ENCODE measurements at regions not wholly inside any gene's neighbourhood (a gene's known extent, or its start where the extent isn't known, plus 50 kb on each side); places are given as distances from the start of the nearest gene placed in this dataset.
A peak's percentile ranks its signal among the peaks of the same experiment; 100 is the strongest.
"Not testable (repeated sequence)": the region's sequence is repeated elsewhere in the genome, so short reads cannot be mapped to it uniquely, and the experiment has no call there.

DNA sequence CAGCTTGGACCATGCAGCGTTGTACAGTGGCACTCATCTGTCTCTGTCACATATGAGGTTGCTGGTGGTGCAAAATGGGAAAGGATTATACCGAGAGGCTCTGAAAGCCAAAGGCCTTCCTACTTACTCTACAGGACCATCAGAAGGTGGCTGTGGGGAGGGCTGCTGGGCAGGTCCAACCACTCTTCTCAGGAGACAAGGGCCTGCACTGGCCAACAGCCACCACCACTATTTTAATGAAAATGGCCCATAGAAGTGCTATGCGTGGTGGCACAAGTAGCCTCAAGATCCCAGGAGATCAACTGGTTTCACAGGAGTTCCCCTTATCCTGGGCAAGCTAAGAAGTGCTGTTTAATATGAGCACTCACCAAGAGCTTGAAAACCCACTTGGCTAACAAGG lies 52.3 kb downstream of the MRPL57 start:
- DNase-seq: no peak

DNA sequence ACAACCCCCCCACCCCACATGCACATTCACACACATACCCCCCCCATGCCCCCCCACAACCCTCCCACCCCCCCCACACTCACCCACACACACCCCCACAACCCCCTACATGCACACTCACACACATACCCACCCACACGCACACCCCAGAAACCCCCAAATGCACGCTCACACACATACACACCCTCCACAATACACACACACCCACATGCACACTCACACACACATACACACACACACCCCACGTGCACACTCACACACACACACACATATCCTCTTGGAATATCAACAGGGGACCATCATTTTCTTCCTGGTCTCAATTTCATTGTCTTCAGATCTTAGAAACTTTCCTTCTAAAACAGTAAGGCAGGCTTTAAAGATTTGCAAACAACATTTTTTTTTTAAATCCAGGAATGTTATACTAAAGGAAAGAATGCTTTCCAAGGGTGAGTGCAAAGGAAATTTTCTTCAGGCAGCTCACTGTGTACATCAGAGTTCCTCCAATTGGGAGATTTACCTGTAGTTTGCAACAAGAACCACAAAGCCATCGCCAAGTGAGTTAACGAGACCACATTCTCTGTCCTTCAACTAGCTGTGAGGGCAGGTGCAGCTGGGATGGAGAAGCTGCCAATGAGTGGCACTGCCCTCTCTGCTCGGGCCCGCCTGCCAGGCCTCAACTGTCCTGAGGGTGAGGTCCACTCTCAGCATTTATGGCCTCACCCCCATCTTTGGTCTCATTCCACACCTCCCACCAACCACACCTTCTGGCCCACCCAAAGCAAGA lies 53.0 kb downstream of the MRPL57 start:
- TF ChIP-seq GATA1 (IDR thresholded peaks at IDR 0.05; ENCODE audit: low read depth, low read length) (no peak), POLR2A (IDR thresholded peaks at IDR 0.05; ENCODE audit: low read length) (no peak)
- DNase-seq: no peak

More for the DNA sequence above, 52.3 kb downstream of the MRPL57 start:
- TF ChIP-seq POLR2A (IDR thresholded peaks at IDR 0.05; ENCODE audit: low read length): no peak
- TF ChIP-seq GATA1 (IDR thresholded peaks at IDR 0.05; ENCODE audit: low read depth, low read length): no peak

DNA sequence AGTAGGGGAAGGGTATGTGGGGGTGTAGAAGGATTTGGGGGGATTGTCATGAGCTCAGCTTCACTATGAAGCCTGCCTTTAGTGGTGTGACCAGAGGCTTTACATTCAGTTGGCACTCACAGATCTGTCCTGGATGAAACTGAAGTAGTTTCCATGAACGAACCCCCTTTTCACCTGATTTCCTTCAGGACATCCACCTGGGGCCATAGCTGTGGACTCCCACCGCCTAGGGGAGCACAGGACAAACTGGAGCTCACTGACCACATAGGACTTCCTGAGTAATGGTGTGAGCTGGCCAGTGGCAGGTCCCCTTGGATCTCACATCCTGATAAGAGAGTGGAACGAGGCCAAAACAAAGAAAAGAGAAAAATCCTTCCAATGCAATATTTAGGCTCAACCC lies 54.1 kb downstream of the MRPL57 start:
- TF ChIP-seq GATA1 (IDR thresholded peaks at IDR 0.05; ENCODE audit: low read depth, low read length) (no peak), POLR2A (IDR thresholded peaks at IDR 0.05; ENCODE audit: low read length) (no peak)
- DNase-seq: no peak

DNA sequence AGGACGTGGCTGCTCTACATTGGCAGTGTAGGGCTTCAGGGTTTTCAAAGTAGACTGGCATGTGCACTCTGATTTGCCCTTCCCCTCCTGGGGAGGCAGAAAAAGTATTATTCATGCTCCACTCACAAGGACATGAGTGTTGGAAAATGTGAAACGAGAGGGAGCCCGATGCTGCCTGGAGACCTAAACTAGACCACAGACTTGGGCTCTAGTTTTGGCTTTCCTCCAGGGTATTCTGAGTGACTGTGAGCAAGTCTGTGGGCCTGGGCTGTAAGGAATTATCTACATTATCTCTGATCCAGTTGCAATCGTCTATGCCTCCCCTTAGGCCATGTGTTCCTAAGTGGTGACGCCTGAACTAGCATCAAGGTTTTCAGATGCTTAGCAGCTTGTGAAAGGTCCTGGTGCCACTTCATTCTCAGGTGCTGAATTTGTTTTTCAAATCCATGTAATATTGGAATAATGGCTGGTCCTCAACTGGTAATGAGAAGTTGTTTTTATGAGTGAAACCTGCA lies 55.0 kb downstream of the MRPL57 start:
- TF ChIP-seq POLR2A (IDR thresholded peaks at IDR 0.05; ENCODE audit: low read length): no peak
- TF ChIP-seq GATA1 (IDR thresholded peaks at IDR 0.05; ENCODE audit: low read depth, low read length): no peak
- DNase-seq: no peak

DNA sequence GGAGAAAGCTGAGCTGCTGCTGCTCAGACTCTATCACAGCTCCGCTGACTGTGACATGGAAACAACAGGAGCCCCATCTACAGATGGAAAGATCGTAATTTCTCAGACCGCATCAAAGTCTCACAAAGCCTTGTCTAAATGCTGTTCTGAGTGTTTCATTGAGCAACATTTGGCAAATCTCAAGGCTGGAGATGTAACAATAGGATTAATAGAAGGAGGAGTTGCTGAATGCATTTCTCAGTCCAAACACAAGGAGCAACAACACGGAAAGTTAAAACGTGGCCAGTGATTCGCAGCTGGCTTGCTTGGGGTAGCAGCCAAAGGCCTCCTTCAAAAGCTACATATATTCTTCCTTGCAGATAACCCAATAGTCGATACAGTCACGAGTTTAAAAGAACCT lies 55.7 kb downstream of the MRPL57 start:
- no peak for DNase-seq
- TF ChIP-seq POLR2A (IDR thresholded peaks at IDR 0.05; ENCODE audit: low read length) (no peak), GATA1 (IDR thresholded peaks at IDR 0.05; ENCODE audit: low read depth, low read length) (no peak)

DNA sequence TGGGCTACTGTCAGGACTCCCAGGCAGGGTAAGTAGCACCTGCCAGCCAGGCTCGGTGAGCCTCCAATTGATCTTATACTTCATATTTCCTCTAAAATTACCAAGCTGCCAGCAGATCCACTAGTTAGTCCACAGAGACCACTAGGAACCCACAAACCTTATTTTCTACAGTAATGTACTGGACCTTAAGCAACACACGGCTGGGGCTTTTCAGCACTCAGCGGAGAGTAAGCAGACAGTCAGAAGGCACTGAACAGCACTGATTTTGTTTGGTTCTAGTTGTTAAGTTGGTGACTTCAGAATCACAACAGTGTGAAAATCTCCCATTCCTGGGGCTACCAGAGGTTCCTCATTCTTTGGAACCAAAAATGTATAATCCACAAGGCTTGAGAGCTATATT lies 56.1 kb downstream of the MRPL57 start:
- TF ChIP-seq GATA1 (IDR thresholded peaks at IDR 0.05; ENCODE audit: low read depth, low read length) (no peak), POLR2A (IDR thresholded peaks at IDR 0.05; ENCODE audit: low read length) (no peak)
- no peak for DNase-seq

DNA sequence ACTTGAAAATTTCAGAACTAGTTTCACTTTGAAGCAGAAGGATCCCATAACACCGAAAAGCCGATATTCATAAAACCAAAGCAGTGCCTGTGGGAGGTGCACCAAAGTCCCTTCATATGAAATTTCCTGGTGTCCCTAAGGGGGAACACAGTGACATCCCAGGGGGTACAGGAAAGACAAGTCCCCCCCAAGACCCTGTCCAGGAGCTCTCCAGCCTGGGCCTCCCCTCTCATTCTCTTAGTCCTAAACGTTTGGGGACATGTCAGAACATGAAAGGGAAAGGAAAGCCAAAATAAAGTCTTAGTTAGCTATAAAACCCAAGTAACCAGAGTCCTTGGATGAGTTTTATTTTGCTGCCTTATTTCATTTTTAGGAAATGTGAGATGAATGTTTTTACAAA lies 56.6 kb downstream of the MRPL57 start:
- no peak for DNase-seq
- TF ChIP-seq GATA1 (IDR thresholded peaks at IDR 0.05; ENCODE audit: low read depth, low read length) (no peak), POLR2A (IDR thresholded peaks at IDR 0.05; ENCODE audit: low read length) (no peak)

DNA sequence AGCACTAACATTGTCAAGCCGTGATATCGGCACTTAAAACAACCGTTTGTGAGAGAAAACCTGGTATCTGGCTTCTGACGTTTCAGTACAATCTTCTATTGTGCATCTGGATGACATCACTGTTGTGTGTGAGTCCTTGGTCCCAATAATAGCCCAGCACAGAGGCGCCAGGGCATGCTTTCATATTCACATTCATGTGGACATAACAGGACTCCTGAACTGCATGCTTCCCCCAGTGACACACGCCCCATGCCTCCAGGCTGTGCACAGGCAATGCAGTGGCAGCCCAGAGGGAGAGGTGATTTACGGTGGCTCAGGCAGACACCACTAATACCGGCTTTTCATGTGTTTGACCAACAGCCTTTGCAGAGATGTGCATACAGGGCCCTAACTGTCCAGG lies 58.1 kb downstream of the MRPL57 start:
- no peak for DNase-seq
- TF ChIP-seq POLR2A (IDR thresholded peaks at IDR 0.05; ENCODE audit: low read length): no peak
- no peak for TF ChIP-seq GATA1 (IDR thresholded peaks at IDR 0.05; ENCODE audit: low read depth, low read length)

DNA sequence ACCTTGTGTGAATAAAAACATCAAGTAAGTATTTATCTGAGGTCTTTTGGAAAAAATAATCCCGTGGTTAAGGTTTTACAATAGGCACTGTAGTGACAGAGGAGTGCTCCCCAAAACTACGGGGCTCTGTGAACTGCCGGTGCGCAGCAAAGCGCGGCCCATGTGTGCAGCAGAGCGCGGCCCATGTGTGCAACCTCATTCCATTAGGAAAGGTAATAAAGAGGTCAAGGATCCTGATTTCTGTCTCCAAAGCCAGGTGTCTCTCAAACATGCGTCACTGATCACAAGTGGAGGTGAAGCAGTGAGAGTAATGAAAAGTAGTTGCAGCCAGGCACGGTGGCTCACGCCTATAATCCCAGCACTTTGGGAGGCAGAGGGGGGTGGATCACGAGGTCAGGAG lies 58.7 kb downstream of the MRPL57 start:
- TF ChIP-seq GATA1 (IDR thresholded peaks at IDR 0.05; ENCODE audit: low read depth, low read length): no peak
- no peak for TF ChIP-seq POLR2A (IDR thresholded peaks at IDR 0.05; ENCODE audit: low read length)
- no peak for DNase-seq

DNA sequence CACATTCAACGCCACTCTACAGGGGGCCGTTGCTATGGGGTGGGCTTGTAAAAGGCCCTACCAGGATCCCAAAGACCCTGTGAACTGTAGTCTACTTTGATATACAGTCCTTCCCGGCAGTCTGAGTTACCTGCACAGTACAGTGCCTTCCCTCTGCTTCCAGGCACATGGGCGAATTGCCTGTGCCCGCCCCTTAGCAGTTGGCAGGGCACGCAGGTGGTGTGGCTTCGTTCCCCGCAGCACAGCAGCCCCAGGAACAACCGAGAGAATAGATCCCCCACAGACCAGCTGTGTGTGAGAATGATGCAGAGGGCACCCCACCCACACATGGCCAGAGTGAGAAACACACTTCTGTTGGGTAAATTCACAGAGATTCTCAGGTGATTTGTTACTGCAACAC lies 60.6 kb downstream of the MRPL57 start:
- TF ChIP-seq POLR2A (IDR thresholded peaks at IDR 0.05; ENCODE audit: low read length) (no peak), GATA1 (IDR thresholded peaks at IDR 0.05; ENCODE audit: low read depth, low read length) (no peak)
- no peak for DNase-seq

DNA sequence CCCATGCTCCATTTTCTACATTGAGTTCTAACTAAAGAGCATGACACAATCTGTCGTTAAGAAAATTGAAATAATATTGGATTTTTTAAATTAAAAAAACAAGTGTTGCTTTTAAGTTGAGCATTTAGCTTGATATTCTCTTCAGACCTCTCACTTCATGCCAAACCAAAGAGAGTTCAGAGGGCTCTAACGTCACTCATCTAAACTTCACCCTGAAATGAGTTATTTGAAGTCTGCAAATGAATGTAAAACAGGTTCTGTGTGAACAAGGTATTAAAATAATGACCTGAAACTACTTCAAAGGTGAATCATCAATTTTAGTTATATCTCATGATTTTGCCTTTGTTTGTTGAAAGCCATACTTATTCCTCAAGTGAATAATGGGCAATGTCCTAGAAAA lies 61.8 kb downstream of the MRPL57 start:
- no peak for DNase-seq
- TF ChIP-seq GATA1 (IDR thresholded peaks at IDR 0.05; ENCODE audit: low read depth, low read length): no peak

DNA sequence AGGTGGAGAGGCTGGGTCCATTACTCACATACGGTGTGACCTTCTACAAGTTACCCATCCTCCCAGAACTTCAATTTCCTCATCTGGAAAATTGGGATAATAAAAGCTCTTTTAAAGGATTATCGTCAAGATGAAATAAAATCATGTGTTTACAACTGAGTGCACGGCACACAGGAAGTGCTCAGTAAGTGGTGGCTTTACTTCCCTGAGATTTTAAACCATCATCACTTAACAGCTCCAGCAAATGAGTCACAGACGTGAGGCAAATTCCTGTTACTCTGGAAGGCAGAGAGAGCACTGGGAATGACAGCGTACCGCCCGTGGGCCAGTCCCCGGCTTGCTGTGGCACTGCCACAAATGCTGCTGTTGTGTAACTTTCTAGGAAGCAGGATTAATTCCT lies 64.1 kb downstream of the MRPL57 start:
- no peak for TF ChIP-seq POLR2A (IDR thresholded peaks at IDR 0.05; ENCODE audit: low read length)
- TF ChIP-seq GATA1 (IDR thresholded peaks at IDR 0.05; ENCODE audit: low read depth, low read length): no peak
- DNase-seq: no peak

DNA sequence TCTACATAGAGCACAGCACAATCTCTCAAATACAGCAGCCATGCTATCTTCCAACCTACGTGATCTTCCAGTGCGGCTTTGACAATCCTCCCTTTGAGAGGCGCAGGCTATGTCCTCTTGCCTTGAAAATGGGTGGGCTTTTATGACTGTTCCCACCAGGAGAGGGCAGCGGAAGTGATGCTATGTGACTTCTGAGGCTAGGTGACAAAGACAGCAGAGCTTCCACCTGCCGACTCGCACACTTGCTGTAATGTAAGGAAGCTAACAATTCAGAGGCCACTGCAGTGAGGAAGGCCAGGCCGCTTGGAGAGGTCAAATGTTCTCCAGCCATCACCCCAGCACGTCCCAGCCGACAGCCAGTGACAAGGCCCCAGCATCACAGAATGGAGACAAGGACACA lies 65.8 kb downstream of the MRPL57 start:
- TF ChIP-seq POLR2A (IDR thresholded peaks at IDR 0.05; ENCODE audit: low read length) (no peak), GATA1 (IDR thresholded peaks at IDR 0.05; ENCODE audit: low read depth, low read length) (no peak)
- DNase-seq: peak; percentile 7 to 8

DNA sequence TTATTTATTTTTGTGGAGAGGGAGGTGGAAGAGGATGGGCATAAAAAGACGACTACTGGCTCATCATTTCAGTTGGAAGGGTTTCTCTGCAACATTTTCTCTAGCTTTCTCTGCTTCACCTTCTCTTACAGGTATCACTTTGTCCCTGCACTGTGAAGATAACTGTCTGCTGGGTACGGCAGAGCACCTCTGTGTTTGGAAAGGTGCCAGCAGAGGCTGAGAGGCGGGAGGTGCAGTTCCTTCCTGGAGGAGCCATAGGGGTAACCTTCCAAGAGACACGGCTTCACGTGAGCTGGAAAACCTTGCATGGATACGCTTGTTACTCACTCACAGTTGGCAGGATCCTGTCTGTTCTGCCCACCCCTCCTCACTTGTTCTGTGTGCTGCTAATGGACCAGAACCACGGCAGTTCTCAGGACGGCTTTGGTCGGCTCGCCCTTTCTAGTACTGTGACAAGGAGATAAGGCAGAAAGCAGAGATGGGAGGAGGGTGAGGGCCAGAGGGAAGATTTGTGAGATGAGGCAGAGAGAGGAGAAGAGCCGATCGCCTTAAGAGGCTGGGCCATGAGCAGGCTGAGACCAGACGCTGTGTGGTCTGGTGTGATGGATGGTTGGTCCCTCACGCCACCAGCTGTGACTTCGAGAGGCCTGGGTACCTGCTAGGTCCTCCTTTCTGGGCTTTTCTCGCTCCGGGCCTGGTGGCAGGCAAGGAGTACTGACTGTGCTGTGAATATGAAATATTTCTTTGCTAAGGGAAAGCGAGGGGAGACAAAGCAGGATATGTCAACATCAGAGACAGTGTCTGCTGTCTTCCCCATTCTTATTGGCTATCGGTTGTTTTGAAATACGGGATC lies 66.8 kb downstream of the MRPL57 start:
- TF ChIP-seq GATA1 (IDR thresholded peaks at IDR 0.05; ENCODE audit: low read depth, low read length): no peak
- no peak for TF ChIP-seq POLR2A (IDR thresholded peaks at IDR 0.05; ENCODE audit: low read length)
- peak in 1 of 2 experiments; percentile 5 for DNase-seq

DNA sequence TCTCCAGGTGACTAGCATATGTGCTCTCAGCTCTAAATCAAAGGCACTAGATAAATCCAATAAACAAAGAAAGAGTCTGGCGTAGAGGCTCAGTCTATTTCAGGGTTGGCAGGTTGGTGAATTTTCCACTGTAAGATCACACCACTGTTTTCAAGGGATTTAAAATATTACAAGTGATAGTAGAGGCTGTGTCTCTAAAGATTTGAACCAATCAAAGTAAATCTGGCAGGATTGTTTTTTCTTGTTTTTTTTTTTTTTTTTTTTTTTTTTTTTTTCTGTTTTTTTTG lies 67.4 kb downstream of the MRPL57 start:
- DNase-seq: not testable (repeated sequence)
